ENCODE measurements at regions not wholly inside any gene's neighbourhood (a gene's known extent, or its start where the extent isn't known, plus 50 kb on each side); places are given as distances from the start of the nearest gene placed in this dataset.

GRCh38 chr14:50026396-50026795, 90.0 kb downstream of the VCPKMT start:
- TF ChIP-seq EZH2 (IDR thresholded peaks at IDR 0.05; ENCODE audit: insufficient read depth, poor library complexity, severe bottlenecking) (no peak), EZH2phosphoT487 (IDR thresholded peaks at IDR 0.05; ENCODE audit: insufficient read depth, low read depth) (no peak)
